ENCODE measurements at regions not wholly inside any gene's neighbourhood (a gene's known extent, or its start where the extent isn't known, plus 50 kb on each side); places are given as distances from the start of the nearest gene placed in this dataset.
"Not testable (repeated sequence)": the region's sequence is repeated elsewhere in the genome, so short reads cannot be mapped to it uniquely, and the experiment has no call there.

DNA sequence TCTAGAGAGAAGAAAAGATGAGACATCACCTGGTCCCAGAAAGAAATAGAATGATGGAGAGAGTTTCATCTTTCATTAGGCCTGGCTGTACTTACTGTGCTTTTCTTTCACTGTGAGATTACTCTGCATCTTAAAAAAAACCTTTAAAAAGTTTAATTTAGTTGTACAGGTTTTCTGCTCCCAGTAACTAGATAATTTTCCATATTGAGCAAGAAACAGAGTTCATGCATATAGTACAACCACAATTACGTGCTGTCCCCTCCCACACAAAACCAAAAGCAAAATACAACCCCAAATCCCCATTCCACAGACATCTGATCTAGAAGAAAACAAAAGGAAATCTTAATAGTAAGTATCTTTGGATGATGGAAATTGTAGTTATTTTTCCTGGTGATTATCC, 371.2 kb downstream of the SH2D1A start:
- no peak for DNase-seq (ENCODE audit: low spot score)

DNA sequence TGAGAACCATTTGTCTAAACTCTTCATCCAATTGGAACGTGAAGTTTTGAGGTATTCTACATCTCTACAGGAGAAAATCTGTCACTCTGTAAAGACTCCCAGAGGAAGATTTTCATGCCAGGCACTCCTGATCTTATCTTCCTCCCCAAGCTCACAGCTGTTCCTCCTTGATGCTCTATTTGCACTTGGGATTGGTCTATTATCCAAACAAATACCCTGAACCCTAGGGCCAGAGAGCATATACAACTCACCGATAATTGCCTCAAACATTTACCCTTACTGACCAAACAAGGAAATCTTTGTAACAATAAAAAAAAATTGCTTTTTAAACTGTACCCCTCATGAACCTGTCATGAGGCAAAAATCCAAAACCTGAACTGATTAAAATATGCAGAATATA, 372.7 kb downstream of the SH2D1A start:
- DNase-seq (ENCODE audit: low spot score), result peak; percentile 32

GRCh38 chrX:124720532-124720931, 374.2 kb downstream of the SH2D1A start:
- no peak for DNase-seq (ENCODE audit: low spot score)

- no peak for DNase-seq (ENCODE audit: low spot score)
Measured at GRCh38 chrX:124725502-124725901, 379.1 kb downstream of the SH2D1A start.

GRCh38 chrX:124726292-124726691, 379.9 kb downstream of the SH2D1A start:
- DNase-seq (ENCODE audit: low spot score), result no peak

DNA sequence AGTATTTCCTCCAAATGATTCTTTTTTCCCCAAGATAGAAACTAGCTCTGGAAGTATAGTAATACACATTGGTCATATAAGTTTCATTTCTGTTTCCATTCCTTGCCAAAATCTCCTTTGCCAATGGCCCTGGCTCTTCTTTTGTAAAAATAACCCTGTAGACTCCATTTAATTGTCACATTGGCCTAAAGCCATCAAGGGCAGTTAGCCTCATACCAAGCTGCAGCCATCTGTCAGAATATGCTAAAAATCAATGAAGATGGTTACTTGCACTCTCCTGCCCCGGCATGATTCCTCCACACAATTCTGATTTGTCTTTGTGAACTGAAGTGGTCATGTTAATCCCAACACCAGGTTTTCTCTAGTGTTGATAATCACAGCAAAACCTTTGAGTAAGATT, 380.5 kb downstream of the SH2D1A start:
- DNase-seq (ENCODE audit: low spot score), result no peak

- no peak for DNase-seq (ENCODE audit: low spot score)
Measured at GRCh38 chrX:124736553-124737270, 390.3 kb downstream of the SH2D1A start.

DNA sequence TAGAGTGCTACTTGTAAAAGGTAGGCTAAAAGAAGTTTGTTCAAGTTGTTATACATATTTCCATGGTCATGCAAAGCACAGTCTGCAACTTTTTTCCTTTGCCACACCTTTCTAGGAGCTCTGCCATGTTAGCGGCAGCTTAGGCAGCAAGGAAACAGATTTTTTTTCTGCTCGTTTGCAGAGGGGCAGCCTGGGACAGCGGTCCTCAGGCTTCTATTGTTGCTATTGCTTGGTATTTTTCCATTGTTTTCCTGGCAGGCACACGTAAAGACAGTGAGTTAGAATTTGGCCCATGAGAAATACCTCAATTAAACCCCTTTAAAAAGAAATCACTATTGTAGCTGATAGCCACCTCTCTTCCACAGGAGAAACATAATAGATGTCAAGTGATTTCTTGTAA, 391.4 kb downstream of the SH2D1A start:
- DNase-seq (ENCODE audit: low spot score), result no peak

GRCh38 chrX:124747295-124747694, 400.9 kb downstream of the SH2D1A start:
- DNase-seq (ENCODE audit: low spot score), result no peak

GRCh38 chrX:124764354-124764753, 418.0 kb downstream of the SH2D1A start:
- no peak for DNase-seq (ENCODE audit: low spot score)

- no peak for DNase-seq (ENCODE audit: low spot score)
Measured at GRCh38 chrX:124769166-124769565, 422.8 kb downstream of the SH2D1A start.

GRCh38 chrX:124771292-124771691, 424.9 kb downstream of the SH2D1A start:
- DNase-seq (ENCODE audit: low spot score), result no peak

DNA sequence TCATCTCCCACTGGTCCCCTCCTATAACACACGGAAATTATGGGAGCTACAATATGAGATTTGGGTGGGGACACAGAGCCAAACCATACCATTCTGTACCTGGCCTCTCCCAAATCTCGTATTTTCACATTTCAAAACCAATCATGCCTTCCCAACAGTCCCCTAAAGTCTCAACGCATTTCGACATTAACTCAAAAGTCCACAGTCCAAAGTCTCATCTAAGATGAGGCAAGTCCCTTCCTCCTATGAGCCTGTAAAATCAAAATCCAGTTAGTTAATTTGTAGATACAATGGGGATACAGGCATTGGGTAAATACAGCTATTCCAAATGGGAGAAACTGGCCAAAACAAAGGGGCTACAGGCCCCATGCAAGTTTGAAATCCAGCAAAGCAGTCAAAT, 441.9 kb downstream of the SH2D1A start:
- DNase-seq (ENCODE audit: low spot score), result not testable (repeated sequence)

DNA sequence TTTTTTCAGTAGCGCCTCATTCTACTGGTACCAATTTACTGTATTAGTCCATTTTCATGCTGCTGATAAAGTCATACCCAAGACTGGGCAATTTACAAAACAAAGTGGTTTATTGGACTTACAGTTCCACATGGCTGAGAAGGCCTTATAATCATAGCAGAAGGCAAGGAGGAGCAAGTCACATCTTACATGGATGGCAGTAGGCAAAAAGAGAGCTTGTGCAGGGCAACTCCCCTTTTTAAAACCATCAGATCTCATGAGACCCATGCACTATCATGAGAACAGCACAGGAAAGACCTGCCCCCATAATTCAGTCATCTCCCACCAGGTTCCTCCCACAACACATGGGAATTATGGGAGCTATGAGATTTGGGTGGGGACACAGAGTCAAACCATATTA, 443.5 kb downstream of the SH2D1A start:
- DNase-seq (ENCODE audit: low spot score), result not testable (repeated sequence)

DNA sequence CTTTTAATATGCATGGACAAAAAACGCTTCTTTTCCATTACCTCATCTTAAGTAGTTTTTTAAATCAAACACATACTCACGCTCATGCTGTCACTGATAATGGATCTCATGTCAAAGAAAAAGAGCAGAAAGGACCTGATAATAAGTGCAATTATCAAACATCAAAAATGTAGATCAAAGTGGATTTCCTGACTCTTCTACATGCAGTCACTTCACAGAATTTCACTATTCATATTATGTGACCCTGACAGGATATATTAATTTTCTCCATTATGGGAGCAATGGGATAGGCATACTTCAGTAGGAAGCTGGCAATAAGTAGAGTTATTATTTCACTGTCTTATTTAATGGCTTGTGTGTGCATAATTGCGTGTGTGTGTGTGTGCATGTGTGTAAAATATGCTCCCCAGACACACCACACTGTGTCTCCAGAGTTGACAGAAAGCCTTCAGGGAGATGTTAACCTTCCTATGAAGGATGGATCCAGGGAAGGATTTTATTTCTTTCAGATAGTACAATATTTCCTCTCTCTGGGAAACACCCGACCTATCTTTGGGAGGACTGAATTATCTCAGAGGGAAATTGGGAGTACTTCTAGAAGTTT, 445.2 kb downstream of the SH2D1A start:
- no peak for DNase-seq (ENCODE audit: low spot score)

GRCh38 chrX:124796989-124797388, 450.6 kb downstream of the SH2D1A start:
- DNase-seq (ENCODE audit: low spot score), result no peak

DNA sequence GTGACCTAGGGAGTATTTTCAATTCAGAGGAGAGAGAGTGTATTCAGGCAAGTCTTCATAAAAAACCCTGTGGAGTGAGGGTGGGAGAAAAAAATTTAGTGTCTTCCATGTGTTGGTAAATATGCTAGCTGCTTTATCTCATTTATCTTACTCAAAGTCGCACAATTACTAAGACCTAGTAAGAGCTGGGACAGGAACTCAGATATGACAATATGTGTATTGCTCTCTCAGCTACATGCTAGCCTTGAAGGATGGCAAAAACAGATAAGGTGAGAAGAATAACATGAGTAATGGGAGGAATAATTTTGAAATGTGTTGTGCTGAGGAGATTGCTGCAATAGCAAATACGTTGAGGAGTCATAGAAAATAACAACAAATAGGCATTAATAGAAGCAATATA, 458.6 kb downstream of the SH2D1A start:
- no peak for DNase-seq (ENCODE audit: low spot score)

DNA sequence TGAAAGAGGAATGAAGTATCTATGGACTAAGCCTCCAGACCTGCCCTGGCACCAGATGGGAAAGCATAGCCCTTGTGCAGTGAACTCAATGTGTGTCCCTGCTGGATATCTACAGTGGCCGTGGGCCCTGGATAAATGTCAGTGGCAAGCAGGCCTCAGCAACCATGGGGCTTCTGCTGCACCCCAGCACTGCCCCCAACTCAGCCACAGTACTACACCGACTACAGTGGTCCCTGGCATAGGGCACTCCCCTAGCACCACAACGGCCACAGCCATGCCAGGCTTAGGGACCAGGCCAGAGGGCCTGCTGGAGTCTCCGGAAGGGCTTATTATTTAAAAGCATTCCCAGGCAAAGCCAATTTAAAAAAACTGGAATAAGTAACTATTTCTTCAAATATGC, 459.1 kb downstream of the SH2D1A start:
- no peak for DNase-seq (ENCODE audit: low spot score)

DNA sequence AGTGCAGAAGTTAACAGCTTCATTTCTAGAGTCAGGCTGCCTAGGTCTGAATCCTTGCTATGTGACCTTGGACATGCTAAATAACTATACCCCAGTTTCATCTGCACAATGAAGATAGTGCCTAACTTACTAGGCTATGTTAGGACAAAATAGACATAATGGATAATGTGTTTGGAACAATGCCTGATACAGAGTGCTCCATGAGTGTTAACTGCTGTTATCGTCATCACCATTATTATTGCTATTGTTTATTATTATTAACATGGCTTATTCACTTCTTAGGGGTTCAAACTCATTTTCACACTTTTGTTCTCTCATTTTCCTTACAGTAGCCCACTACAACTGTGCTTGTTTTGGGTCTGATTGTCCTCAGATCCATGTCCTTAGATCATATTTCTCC, 467.7 kb downstream of the SH2D1A start:
- no peak for DNase-seq (ENCODE audit: low spot score)

- DNase-seq (ENCODE audit: low spot score), result no peak
Measured at GRCh38 chrX:124818033-124818432, 471.7 kb downstream of the SH2D1A start.

GRCh38 chrX:124818764-124819163, 472.4 kb downstream of the SH2D1A start:
- DNase-seq (ENCODE audit: low spot score), result no peak

DNA sequence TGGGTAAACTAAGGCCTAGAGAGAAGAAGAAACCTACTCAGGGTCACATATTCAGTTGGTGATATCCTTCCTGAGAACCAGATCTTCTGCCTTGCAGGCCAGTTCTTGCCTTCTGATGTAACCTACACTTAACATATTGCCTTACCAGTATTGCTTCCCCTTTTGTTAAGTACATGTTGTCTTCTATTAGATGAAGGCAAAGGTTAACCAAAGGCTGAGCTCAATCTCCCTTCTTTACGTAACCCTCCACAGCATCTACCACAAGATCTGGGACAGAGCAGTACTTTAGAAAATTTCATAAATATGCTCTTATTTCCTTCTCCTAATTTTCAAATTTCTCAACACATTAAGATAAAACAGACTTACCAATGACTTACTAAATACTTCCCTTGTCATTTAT, 474.4 kb downstream of the SH2D1A start:
- no peak for DNase-seq (ENCODE audit: low spot score)

DNA sequence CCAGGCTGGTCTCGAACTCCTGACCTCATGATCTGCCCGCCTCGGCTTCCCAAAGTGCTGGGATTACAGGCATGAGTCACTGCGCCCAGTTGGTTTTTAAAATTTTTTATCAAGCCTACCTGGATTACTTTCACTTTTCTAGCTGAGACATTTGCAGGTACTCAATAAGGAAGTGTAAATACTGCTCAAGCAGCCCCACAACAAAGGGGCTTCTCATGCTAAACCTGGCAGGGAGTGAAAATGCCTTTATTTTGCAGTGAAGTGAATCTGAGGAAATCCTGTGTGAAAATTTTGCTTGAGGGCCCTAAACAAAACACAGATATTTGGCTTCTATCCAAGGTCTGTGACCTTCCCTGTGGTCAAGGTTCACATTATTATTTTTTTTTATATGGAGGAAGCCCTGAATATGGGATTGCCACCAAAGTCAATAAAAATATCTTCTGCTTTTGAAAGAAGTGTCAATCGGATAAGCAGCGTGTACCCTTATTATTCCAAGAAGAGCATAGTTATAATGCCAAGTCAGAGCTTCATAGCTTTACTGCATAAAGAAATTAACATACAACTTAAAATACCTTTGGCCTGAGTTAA, 481.0 kb downstream of the SH2D1A start:
- no peak for DNase-seq (ENCODE audit: low spot score)
